A549 (cell line): ENCODE measurements at regions not wholly inside any gene's neighbourhood (a gene's known extent, or its start where the extent isn't known, plus 50 kb on each side); places are given as distances from the start of the nearest gene placed in this dataset.

Source experiments
- ATAC-seq, 2 experiments: fragments of 200-7000 bp in 1 of 2; fragments of >200 bp in 1 of 2; cut with Nextera tagmentation in 1 of 2; cut with Tn5 transposase in 1 of 2; 3 replicates each; pipeline versions ENCODE4 v1.8.0 to v1.9.1; 2018 to 2020; ENCODE audit warnings: mild to moderate bottlenecking in 1 of 2, moderate library complexity in 1 of 2
- CTCF ChIA-PET: fragments of 300-600 bp; sonication (Branson Sonifier 250); formaldehyde crosslinking; extraction: SDS; loops from one replicate; lab custom pipeline; 2021; ENCODE audit warnings: antibody characterized with exemption, inconsistent platforms; lab: Yijun Ruan, JAX
- POLR2A ChIA-PET: fragments of 350-600 bp; formaldehyde crosslinking; extraction: SDS; loops from one replicate; lab custom pipeline; 2021; ENCODE audit warnings: antibody characterized with exemption, inconsistent platforms; lab: Yijun Ruan, JAX
- DNase-seq, 2 experiments: peaks; one replicate each; pipeline versions ENCODE4 v3.0.0 to v3.0.0-alpha.2; 2011 to 2016; ENCODE audit warnings: low read depth in 1 of 2, low spot score in 1 of 2
- FAIRE-seq: peaks from 2 replicates; lab custom pipeline; 2011; peaks lifted over from hg19 to GRCh38; lab: Jason Lieb, UNC
- H3K27ac ChIP-seq, 2 experiments: fragments of >200 bp; sonication (Bioruptor Twin); formaldehyde crosslinking; 3 replicates each; pipeline ENCODE4 v1.5.1; 2016 to 2017
- H3K4me1 ChIP-seq: fragments of >200 bp; sonication (Bioruptor Twin); formaldehyde crosslinking; 3 replicates; pipeline ENCODE4 v1.6.1; 2016
- H3K4me2 ChIP-seq: fragments of >200 bp; sonication (Bioruptor Twin); formaldehyde crosslinking; 3 replicates; pipeline ENCODE4 v1.6.1; 2016
- H3K4me3 ChIP-seq: fragments of >200 bp; sonication (Bioruptor Twin); formaldehyde crosslinking; 3 replicates; pipeline ENCODE4 v1.5.1; 2016
- H3K9me3 ChIP-seq: fragments of >200 bp; sonication (Bioruptor Twin); formaldehyde crosslinking; 3 replicates; pipeline ENCODE4 v1.6.1; 2016
- CBX2 ChIP-seq: fragments of 200-600 bp; sonication (generic); IDR thresholded peaks from 2 replicates; pipeline ENCODE4 v1.6.1; 2016; ENCODE audit warnings: low read depth, mild to moderate bottlenecking, borderline replicate concordance
- CHD2 ChIP-seq: fragments of 150-350 bp; IDR thresholded peaks from 2 replicates; pipeline ENCODE4 v1.6.1; 2014; ENCODE audit warnings: low read length; ENCODE audit not compliant: partially characterized antibody
- CHD4 ChIP-seq: fragments of 200-600 bp; sonication (generic); IDR thresholded peaks from 2 replicates; pipeline ENCODE4 v1.6.1; 2016; ENCODE audit warnings: antibody characterized with exemption, mild to moderate bottlenecking, borderline replicate concordance
- EHF ChIP-seq: fragments of 250-450 bp; sonication (Bioruptor Pico); IDR thresholded peaks from 2 replicates; pipeline ENCODE4 v1.5.0; 2020; ENCODE audit warnings: mild to moderate bottlenecking
- FOXS1 ChIP-seq: fragments of 250-450 bp; sonication (Bioruptor Pico); IDR thresholded peaks from 2 replicates; pipeline ENCODE4 v1.5.0; 2020; ENCODE audit warnings: mild to moderate bottlenecking, moderate library complexity
- HDAC2 ChIP-seq: fragments of 200-600 bp; sonication (generic); IDR thresholded peaks from 2 replicates; pipeline ENCODE4 v1.6.1; 2016
- HOXA7 ChIP-seq: fragments of 250-450 bp; sonication (Bioruptor Pico); IDR thresholded peaks from 2 replicates; pipeline ENCODE4 v1.5.0; 2020; ENCODE audit warnings: mild to moderate bottlenecking, moderate library complexity
- HOXB5 ChIP-seq: fragments of 250-450 bp; sonication (Bioruptor Pico); IDR thresholded peaks from 2 replicates; pipeline ENCODE4 v1.5.0; 2020; ENCODE audit warnings: mild to moderate bottlenecking, moderate library complexity
- JUN ChIP-seq, 2 experiments: fragments of >200 bp; sonication (Bioruptor Twin); formaldehyde crosslinking; IDR thresholded peaks; 2 replicates in 1 of 2; 3 replicates in 1 of 2; pipeline ENCODE4 v1.6.1; 2016 to 2017
- KDM1A ChIP-seq: fragments of 200-600 bp; sonication (generic); IDR thresholded peaks from 2 replicates; pipeline ENCODE4 v1.6.1; 2016; ENCODE audit warnings: low read depth, mild to moderate bottlenecking
- MAFK ChIP-seq: fragments of 450-650 bp; IDR thresholded peaks from 2 replicates; pipeline ENCODE4 v1.6.1; 2014; ENCODE audit not compliant: partially characterized antibody
- MAZ ChIP-seq: fragments of 150-350 bp; IDR thresholded peaks from 2 replicates; pipeline ENCODE4 v1.6.1; 2014; ENCODE audit warnings: antibody characterized with exemption, low read depth, low read length, borderline replicate concordance
- MYC ChIP-seq: IDR thresholded peaks from 2 replicates; pipeline ENCODE4 v1.6.1; 2012; ENCODE audit warnings: mild to moderate bottlenecking, inconsistent platforms, low read length, improper control_type of control experiment, borderline replicate concordance
- NPAS2 ChIP-seq: fragments of 250-450 bp; sonication (Bioruptor Pico); IDR thresholded peaks from 2 replicates; pipeline ENCODE4 v1.8.0; 2022; ENCODE audit warnings: mild to moderate bottlenecking, moderate library complexity, borderline replicate concordance
- POLR2A ChIP-seq: IDR thresholded peaks from 2 replicates; pipeline ENCODE4 v1.6.1; 2012; ENCODE audit warnings: mild to moderate bottlenecking, low read length
- RCOR1 ChIP-seq: fragments of 150-350 bp; IDR thresholded peaks from 2 replicates; pipeline ENCODE4 v1.6.1; 2014; ENCODE audit warnings: antibody characterized with exemption, low read length, low read depth
- RNF2 ChIP-seq: fragments of 200-600 bp; sonication (generic); IDR thresholded peaks from 2 replicates; pipeline ENCODE4 v1.6.1; 2016; ENCODE audit warnings: low read depth, mild to moderate bottlenecking, antibody characterized with exemption, moderate library complexity, borderline replicate concordance
- SMC3 ChIP-seq: fragments of >200 bp; sonication (Bioruptor Twin); formaldehyde crosslinking; IDR thresholded peaks from 3 replicates; pipeline ENCODE4 v1.6.1; 2018; ENCODE audit warnings: inconsistent platforms
- ZNF302 ChIP-seq: fragments of 250-450 bp; sonication (Bioruptor Pico); IDR thresholded peaks from 2 replicates; pipeline ENCODE4 v1.9.0; 2021; ENCODE audit warnings: inconsistent platforms, mild to moderate bottlenecking, moderate library complexity
- ZSCAN20 ChIP-seq: fragments of 250-450 bp; sonication (Bioruptor Pico); IDR thresholded peaks from 2 replicates; pipeline ENCODE4 v1.8.0; 2022; ENCODE audit warnings: mild to moderate bottlenecking, moderate library complexity
- WGBS: methylation state at CpG from one replicate; pipeline ENCODE4 v1.1.6; 2017; ENCODE audit errors: missing lambda C conversion rate; 5-methylcytosine and 5-hydroxymethylcytosine counted together
- TF ChIP-seq, protein P1 (sequence below): fragments of >200 bp; sonication (Bioruptor Twin); formaldehyde crosslinking; IDR thresholded peaks from 2 replicates; pipeline ENCODE4 v1.6.1; 2016
- TF ChIP-seq, protein P2 (sequence below): fragments of >200 bp; sonication (Bioruptor Twin); formaldehyde crosslinking; IDR thresholded peaks from 3 replicates; pipeline ENCODE4 v1.6.1; 2016
- TF ChIP-seq, protein P3 (sequence below): IDR thresholded peaks from 2 replicates; pipeline ENCODE4 v1.6.1; 2012; ENCODE audit warnings: low read depth, borderline replicate concordance
- TF ChIP-seq, protein P4 (sequence below): fragments of 200-600 bp; sonication (generic); IDR thresholded peaks from 2 replicates; pipeline ENCODE4 v1.6.1; 2016; ENCODE audit warnings: antibody characterized with exemption, mild to moderate bottlenecking, moderate library complexity

DNA sequence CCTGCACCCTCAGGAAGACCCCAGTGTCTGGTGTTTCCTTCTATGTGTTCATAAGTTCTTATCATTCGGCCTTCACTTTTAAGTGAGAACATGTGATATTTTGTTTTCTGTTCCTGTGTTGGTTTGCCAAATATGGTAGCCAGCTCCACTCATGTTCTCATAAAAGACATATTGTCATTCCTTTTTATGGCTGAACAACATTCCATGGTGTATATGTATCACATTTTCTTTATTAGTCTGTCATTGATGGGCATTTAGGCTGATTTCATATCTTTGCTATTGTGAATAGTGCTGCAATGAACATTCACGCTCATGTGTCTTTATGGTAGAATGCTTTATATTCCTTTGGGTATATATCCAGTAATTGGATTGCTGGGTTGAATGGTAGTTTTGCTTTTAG is 645.1 kb downstream of the SLC16A7 start:
- H3K4me2 ChIP-seq: no peak overlapping the region
- 82% methylated on average over 2 of the region's 2 CpGs for WGBS
- H3K27ac ChIP-seq: no peak overlapping the region
- CTCF ChIA-PET: interaction anchor here (0.8 kb wide), 1 partner anchor 13 kb away, joined by 3 read pairs; no protein-coding TSS in a partner anchor
- no peak for TF ChIP-seq ZNF302
- TF ChIP-seq, all 56 proteins: peak for 0
- ATAC-seq (no peak), FAIRE-seq (peak; percentile 7), DNase-seq (no peak)
- H3K4me1 ChIP-seq: no peaks in the 10 kb centered on the region
- POLR2A ChIA-PET: no interaction called here
- no peaks in the 10 kb centered on the region for H3K9me3 ChIP-seq
- no peak overlapping the region for H3K4me3 ChIP-seq

DNA sequence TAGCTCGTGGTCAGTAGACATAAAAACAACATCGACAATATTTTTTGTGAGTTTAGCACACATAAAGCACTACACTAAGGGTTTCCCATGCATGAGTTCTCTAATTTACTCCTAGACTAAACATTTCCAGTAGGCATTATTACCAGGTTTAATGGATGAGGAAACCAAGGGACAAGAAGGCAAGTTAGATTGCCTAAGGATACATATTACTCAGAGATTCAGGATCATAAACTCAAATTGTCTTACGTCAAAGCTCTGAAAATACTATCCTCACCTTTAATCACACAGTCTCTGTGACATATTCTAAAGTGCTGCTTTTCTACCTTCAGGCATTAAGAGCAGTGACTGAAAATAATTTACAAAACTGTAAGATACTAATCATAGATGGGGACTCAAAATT is 655.3 kb downstream of the SLC16A7 start:
- ATAC-seq (no peak), FAIRE-seq (no peak), DNase-seq (no peak)
- WGBS: 21% methylated on average over 3 of the region's 3 CpGs
- no peak overlapping the region for H3K4me3 ChIP-seq
- no peak overlapping the region for H3K27ac ChIP-seq
- peaks cover 2% of the 10 kb centered on the region; the same call in 1 of the 3 replicates for H3K4me1 ChIP-seq
- POLR2A ChIA-PET: no interaction called here
- CTCF ChIA-PET: no interaction called here
- TF ChIP-seq HOXA7: no peak
- TF ChIP-seq ZSCAN20 (CRISPR knock-in tag): no peak
- no peak for TF ChIP-seq ZNF302
- no peak for TF ChIP-seq MAZ
- no peak for TF ChIP-seq MYC
- no peak for TF ChIP-seq RNF2
- no peak for TF ChIP-seq EHF (CRISPR knock-in tag)
- no peak for TF ChIP-seq CHD4
- TF ChIP-seq RCOR1: no peak
- no peak overlapping the region for H3K4me2 ChIP-seq
- no peaks in the 10 kb centered on the region for H3K9me3 ChIP-seq

DNA sequence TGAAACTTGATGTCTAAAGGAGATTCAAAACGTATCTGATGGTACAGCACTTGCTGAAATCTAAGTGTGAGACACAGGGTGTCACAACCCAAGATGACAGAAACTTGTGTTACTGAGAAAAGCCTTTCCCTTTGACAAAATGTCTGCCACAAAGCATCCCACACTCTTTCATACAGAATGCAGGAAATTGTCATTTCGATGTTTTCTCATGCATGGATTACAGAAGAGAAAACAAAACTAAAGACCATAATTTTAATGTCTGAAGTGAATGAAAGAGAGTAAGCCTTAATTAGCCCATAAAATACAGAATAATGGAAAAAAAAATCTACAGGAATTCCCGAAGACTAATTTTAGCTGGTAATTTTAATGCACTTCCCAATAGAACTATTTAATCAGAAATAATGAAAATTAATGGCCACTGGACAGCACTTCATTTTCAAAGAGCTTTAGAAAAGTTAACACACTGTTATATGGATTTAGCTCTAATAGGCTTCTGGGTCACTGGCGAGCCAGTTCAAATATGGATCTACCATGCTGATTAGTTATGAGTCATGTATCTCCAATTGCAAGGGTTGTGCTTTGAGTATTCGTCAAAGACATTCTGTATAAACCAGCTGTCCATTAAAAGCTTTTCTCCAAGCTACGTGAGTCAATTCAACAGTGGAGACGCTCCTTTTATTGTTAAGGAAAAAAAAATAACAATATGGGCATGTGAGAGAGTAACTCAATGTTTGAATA is 656.7 kb downstream of the SLC16A7 start:
- no peak for DNase-seq
- Histone ChIP-seq H3K4me2 (no peak overlapping the region), H3K4me1 (peaks cover 16% of the 10 kb centered on the region), H3K9me3 (no peaks in the 10 kb centered on the region), H3K4me3 (no peak overlapping the region), H3K27ac (no peak overlapping the region)
- FAIRE-seq: no peak
- ATAC-seq: no peak
- CTCF ChIA-PET: interaction anchor here (1.1 kb wide), 1 partner anchor 241 kb away, joined by 3 read pairs; no protein-coding TSS in a partner anchor
- POLR2A ChIA-PET: no interaction called here
- WGBS: 62% methylated on average over 7 of the region's 7 CpGs
- no peak for TF ChIP-seq SMC3
- TF ChIP-seq MAFK: no peak
- no peak for TF ChIP-seq HOXA7

DNA sequence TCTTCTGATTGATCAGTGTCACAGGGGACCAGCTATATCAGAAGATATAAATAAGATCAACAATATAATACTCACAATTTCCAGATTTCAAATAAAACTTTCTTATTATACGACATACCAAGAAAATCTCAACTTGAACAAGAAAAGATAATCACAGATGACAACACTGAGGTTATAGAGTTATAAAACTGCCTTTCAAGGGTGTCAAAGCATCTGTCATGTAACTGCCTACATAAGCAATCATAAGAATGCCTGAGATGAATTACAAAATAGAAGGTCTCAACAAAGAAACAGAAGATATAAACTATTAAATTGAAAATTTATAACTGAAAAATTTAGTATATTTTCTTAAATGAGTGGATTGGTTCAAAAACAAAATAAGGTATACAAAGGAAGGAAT is 659.2 kb downstream of the SLC16A7 start:
- Histone ChIP-seq H3K4me2 (no peak overlapping the region), H3K4me3 (no peak overlapping the region), H3K9me3 (no peaks in the 10 kb centered on the region), H3K27ac (no peak overlapping the region), H3K4me1 (peaks cover 18% of the 10 kb centered on the region)
- 89% methylated on average over 1 of the region's 1 CpG for WGBS
- no peak for ATAC-seq
- no peak for DNase-seq
- CTCF ChIA-PET: no interaction called here
- POLR2A ChIA-PET: no interaction called here
- no peak for FAIRE-seq
- no peak for TF ChIP-seq JUN (IDR thresholded peaks at IDR 0.05)
- no peak for TF ChIP-seq SMC3
- TF ChIP-seq CBX2: no peak
- TF ChIP-seq NPAS2 (CRISPR knock-in tag): no peak
- no peak for TF ChIP-seq HDAC2
- no peak for TF ChIP-seq FOXS1 (CRISPR knock-in tag)
- TF ChIP-seq KDM1A: no peak
- TF ChIP-seq, protein P1, sequence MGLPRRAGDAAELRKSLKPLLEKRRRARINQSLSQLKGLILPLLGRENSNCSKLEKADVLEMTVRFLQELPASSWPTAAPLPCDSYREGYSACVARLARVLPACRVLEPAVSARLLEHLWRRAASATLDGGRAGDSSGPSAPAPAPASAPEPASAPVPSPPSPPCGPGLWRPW: no peak
- TF ChIP-seq EHF (CRISPR knock-in tag): no peak
- TF ChIP-seq ZNF302: no peak
- TF ChIP-seq HOXB5: no peak
- no peak for TF ChIP-seq POLR2A
- TF ChIP-seq, protein P2, sequence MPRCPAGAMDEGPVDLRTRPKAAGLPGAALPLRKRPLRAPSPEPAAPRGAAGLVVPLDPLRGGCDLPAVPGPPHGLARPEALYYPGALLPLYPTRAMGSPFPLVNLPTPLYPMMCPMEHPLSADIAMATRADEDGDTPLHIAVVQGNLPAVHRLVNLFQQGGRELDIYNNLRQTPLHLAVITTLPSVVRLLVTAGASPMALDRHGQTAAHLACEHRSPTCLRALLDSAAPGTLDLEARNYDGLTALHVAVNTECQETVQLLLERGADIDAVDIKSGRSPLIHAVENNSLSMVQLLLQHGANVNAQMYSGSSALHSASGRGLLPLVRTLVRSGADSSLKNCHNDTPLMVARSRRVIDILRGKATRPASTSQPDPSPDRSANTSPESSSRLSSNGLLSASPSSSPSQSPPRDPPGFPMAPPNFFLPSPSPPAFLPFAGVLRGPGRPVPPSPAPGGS: no peak
- TF ChIP-seq MAZ: no peak
- TF ChIP-seq, protein P3, sequence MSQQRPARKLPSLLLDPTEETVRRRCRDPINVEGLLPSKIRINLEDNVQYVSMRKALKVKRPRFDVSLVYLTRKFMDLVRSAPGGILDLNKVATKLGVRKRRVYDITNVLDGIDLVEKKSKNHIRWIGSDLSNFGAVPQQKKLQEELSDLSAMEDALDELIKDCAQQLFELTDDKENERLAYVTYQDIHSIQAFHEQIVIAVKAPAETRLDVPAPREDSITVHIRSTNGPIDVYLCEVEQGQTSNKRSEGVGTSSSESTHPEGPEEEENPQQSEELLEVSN: no peak
- TF ChIP-seq RCOR1: no peak
- TF ChIP-seq, protein P4, sequence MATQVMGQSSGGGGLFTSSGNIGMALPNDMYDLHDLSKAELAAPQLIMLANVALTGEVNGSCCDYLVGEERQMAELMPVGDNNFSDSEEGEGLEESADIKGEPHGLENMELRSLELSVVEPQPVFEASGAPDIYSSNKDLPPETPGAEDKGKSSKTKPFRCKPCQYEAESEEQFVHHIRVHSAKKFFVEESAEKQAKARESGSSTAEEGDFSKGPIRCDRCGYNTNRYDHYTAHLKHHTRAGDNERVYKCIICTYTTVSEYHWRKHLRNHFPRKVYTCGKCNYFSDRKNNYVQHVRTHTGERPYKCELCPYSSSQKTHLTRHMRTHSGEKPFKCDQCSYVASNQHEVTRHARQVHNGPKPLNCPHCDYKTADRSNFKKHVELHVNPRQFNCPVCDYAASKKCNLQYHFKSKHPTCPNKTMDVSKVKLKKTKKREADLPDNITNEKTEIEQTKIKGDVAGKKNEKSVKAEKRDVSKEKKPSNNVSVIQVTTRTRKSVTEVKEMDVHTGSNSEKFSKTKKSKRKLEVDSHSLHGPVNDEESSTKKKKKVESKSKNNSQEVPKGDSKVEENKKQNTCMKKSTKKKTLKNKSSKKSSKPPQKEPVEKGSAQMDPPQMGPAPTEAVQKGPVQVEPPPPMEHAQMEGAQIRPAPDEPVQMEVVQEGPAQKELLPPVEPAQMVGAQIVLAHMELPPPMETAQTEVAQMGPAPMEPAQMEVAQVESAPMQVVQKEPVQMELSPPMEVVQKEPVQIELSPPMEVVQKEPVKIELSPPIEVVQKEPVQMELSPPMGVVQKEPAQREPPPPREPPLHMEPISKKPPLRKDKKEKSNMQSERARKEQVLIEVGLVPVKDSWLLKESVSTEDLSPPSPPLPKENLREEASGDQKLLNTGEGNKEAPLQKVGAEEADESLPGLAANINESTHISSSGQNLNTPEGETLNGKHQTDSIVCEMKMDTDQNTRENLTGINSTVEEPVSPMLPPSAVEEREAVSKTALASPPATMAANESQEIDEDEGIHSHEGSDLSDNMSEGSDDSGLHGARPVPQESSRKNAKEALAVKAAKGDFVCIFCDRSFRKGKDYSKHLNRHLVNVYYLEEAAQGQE: no peak
- TF ChIP-seq MAFK: no peak
- TF ChIP-seq CHD2: no peak
